ENCODE measurements at regions not wholly inside any gene's neighbourhood (a gene's known extent, or its start where the extent isn't known, plus 50 kb on each side); places are given as distances from the start of the nearest gene placed in this dataset.
"Not testable (repeated sequence)": the region's sequence is repeated elsewhere in the genome, so short reads cannot be mapped to it uniquely, and the experiment has no call there.

GRCh38 chr3:137300703-137301102, 342.9 kb downstream of the IL20RB start:
- DNase-seq (ENCODE audit: low read depth): no peak

- no peak for DNase-seq (ENCODE audit: low read depth)
These were observed 346.7 kb downstream of the IL20RB start for GRCh38 chr3:137304313-137305056.

GRCh38 chr3:137324114-137324513, 366.3 kb downstream of the IL20RB start:
- DNase-seq (ENCODE audit: low read depth): no peak

- DNase-seq (ENCODE audit: low read depth): no peak
These were observed 367.4 kb downstream of the IL20RB start for GRCh38 chr3:137325170-137325569.

GRCh38 chr3:137325934-137326333, 368.2 kb downstream of the IL20RB start:
- DNase-seq (ENCODE audit: low read depth): no peak

GRCh38 chr3:137329594-137329993, 371.8 kb downstream of the IL20RB start:
- no peak for DNase-seq (ENCODE audit: low read depth)

- no peak for DNase-seq (ENCODE audit: low read depth)
These were observed 372.5 kb downstream of the IL20RB start for GRCh38 chr3:137330246-137330645.

GRCh38 chr3:137332297-137332696, 374.5 kb downstream of the IL20RB start:
- DNase-seq (ENCODE audit: low read depth): no peak

- DNase-seq (ENCODE audit: low read depth): no peak
These were observed 377.7 kb downstream of the IL20RB start for GRCh38 chr3:137335478-137335877.

GRCh38 chr3:137338400-137338799, 380.6 kb downstream of the IL20RB start:
- not testable (repeated sequence) for DNase-seq (ENCODE audit: low read depth)

GRCh38 chr3:137343283-137343682, 385.5 kb downstream of the IL20RB start:
- DNase-seq (ENCODE audit: low read depth): no peak

GRCh38 chr3:137347132-137347531, 389.3 kb downstream of the IL20RB start:
- DNase-seq (ENCODE audit: low read depth): no peak

- no peak for DNase-seq (ENCODE audit: low read depth)
These were observed 390.1 kb downstream of the IL20RB start for GRCh38 chr3:137347817-137348368.

GRCh38 chr3:137348936-137349335, 391.2 kb downstream of the IL20RB start:
- no peak for DNase-seq (ENCODE audit: low read depth)

- DNase-seq (ENCODE audit: low read depth): no peak
These were observed 392.0 kb downstream of the IL20RB start for GRCh38 chr3:137349557-137350348.

GRCh38 chr3:137360531-137361201, 402.9 kb downstream of the IL20RB start:
- DNase-seq (ENCODE audit: low read depth): no peak

GRCh38 chr3:137382005-137382594, 382.0 kb upstream of the SOX14 start:
- no peak for DNase-seq (ENCODE audit: low read depth)

- DNase-seq (ENCODE audit: low read depth): no peak
These were observed 378.2 kb upstream of the SOX14 start for GRCh38 chr3:137385922-137386321.

GRCh38 chr3:137409584-137409983, 354.5 kb upstream of the SOX14 start:
- no peak for DNase-seq (ENCODE audit: low read depth)

GRCh38 chr3:137410028-137410427, 354.1 kb upstream of the SOX14 start:
- DNase-seq (ENCODE audit: low read depth): no peak

GRCh38 chr3:137420198-137420995, 343.7 kb upstream of the SOX14 start:
- DNase-seq (ENCODE audit: low read depth): no peak

Data from iris pigment epithelial cell (primary cell).